GM12891 (cell line): ENCODE measurements at regions not wholly inside any gene's neighbourhood (a gene's known extent, or its start where the extent isn't known, plus 50 kb on each side); places are given as distances from the start of the nearest gene placed in this dataset.
A peak's percentile ranks its signal among the peaks of the same experiment; 100 is the strongest.

Experiments used
- DNase-seq: peaks from one replicate; pipeline ENCODE4 v3.0.0; 2011; ENCODE audit warnings: low spot score; ENCODE audit not compliant: insufficient read length
- FAIRE-seq: peaks from 2 replicates; lab custom pipeline; 2011; peaks lifted over from hg19 to GRCh38; lab: Jason Lieb, UNC
- PAX5 ChIP-seq: IDR thresholded peaks from 2 replicates; pipeline ENCODE4 v1.6.1; 2011; ENCODE audit warnings: low read length, moderate library complexity, mild to moderate bottlenecking; ENCODE audit not compliant: insufficient read depth, severe bottlenecking
- POLR2A ChIP-seq: IDR thresholded peaks from 2 replicates; pipeline ENCODE4 v1.6.1; 2011; ENCODE audit warnings: low read depth, low read length, control low read depth
- POLR2AphosphoS5 ChIP-seq: IDR thresholded peaks from 2 replicates; pipeline ENCODE4 v1.6.1; 2011; ENCODE audit warnings: low read depth, low read length, control low read depth
- POU2F2 ChIP-seq: IDR thresholded peaks from 2 replicates; pipeline ENCODE4 v1.6.1; 2011; ENCODE audit warnings: low read depth, mild to moderate bottlenecking, control low read depth, low read length, moderate library complexity
- SPI1 ChIP-seq: IDR thresholded peaks from 2 replicates; pipeline ENCODE4 v1.6.1; 2011; ENCODE audit warnings: low read depth, low read length, control low read depth
- TAF1 ChIP-seq: IDR thresholded peaks from 2 replicates; pipeline ENCODE4 v1.6.1; 2011; ENCODE audit warnings: low read depth, low read length, control low read depth

- no peak for FAIRE-seq
- TF ChIP-seq POU2F2 (no peak), POLR2AphosphoS5 (no peak), TAF1 (no peak), PAX5 (no peak), POLR2A (no peak), SPI1 (no peak)
- DNase-seq, result no peak
Observed at GRCh38 chr11:103696123-103696522, 340.3 kb upstream of the DDI1 start.

GRCh38 chr11:103699216-103699615 lies 337.2 kb upstream of the DDI1 start:
- TF ChIP-seq POU2F2, result no peak
- no peak for TF ChIP-seq PAX5
- no peak for TF ChIP-seq POLR2AphosphoS5
- no peak for TF ChIP-seq SPI1
- TF ChIP-seq TAF1, result no peak
- TF ChIP-seq POLR2A, result no peak
- no peak for FAIRE-seq
- no peak for DNase-seq

- FAIRE-seq (no peak), DNase-seq (no peak)
- TF ChIP-seq POLR2A, result no peak
- no peak for TF ChIP-seq SPI1
- no peak for TF ChIP-seq POLR2AphosphoS5
- TF ChIP-seq PAX5, result no peak
- TF ChIP-seq POU2F2, result no peak
- TF ChIP-seq TAF1, result no peak
Observed at GRCh38 chr11:103699656-103700055, 336.8 kb upstream of the DDI1 start.

GRCh38 chr11:103700622-103701021 lies 335.8 kb upstream of the DDI1 start:
- DNase-seq, result no peak
- no peak for FAIRE-seq
- TF ChIP-seq TAF1, result no peak
- no peak for TF ChIP-seq SPI1
- TF ChIP-seq POLR2AphosphoS5, result no peak
- TF ChIP-seq PAX5, result no peak
- TF ChIP-seq POU2F2, result no peak
- TF ChIP-seq POLR2A, result no peak

GRCh38 chr11:103703437-103703836 lies 333.0 kb upstream of the DDI1 start:
- TF ChIP-seq POLR2A, result no peak
- no peak for TF ChIP-seq TAF1
- TF ChIP-seq SPI1, result no peak
- TF ChIP-seq POU2F2, result no peak
- TF ChIP-seq POLR2AphosphoS5, result no peak
- TF ChIP-seq PAX5, result no peak
- DNase-seq (no peak), FAIRE-seq (no peak)

- TF ChIP-seq TAF1 (no peak), SPI1 (no peak), PAX5 (no peak)
- no peak for DNase-seq
- FAIRE-seq, result no peak
Observed at GRCh38 chr11:103703954-103704353, 332.5 kb upstream of the DDI1 start.

- FAIRE-seq (no peak), DNase-seq (no peak)
- TF ChIP-seq SPI1, result no peak
Observed at GRCh38 chr11:103705642-103706041, 330.8 kb upstream of the DDI1 start.

- DNase-seq (no peak), FAIRE-seq (no peak)
- TF ChIP-seq POLR2A (no peak), SPI1 (peak; percentile 68), POLR2AphosphoS5 (no peak), TAF1 (no peak)
Observed at GRCh38 chr11:103709371-103709770, 327.1 kb upstream of the DDI1 start.

- DNase-seq (no peak), FAIRE-seq (no peak)
Observed at GRCh38 chr11:103714246-103714645, 322.2 kb upstream of the DDI1 start.

GRCh38 chr11:103716363-103716762 lies 320.1 kb upstream of the DDI1 start:
- no peak for DNase-seq
- FAIRE-seq, result no peak
- no peak for TF ChIP-seq SPI1
- no peak for TF ChIP-seq TAF1
- no peak for TF ChIP-seq POU2F2
- TF ChIP-seq POLR2AphosphoS5, result no peak
- no peak for TF ChIP-seq POLR2A
- TF ChIP-seq PAX5, result no peak

More at GRCh38 chr11:103714246-103714645, 322.2 kb upstream of the DDI1 start:
- TF ChIP-seq SPI1 (no peak), TAF1 (no peak), PAX5 (no peak), POLR2A (no peak), POLR2AphosphoS5 (no peak), POU2F2 (no peak)

- no peak for DNase-seq
- no peak for FAIRE-seq
- TF ChIP-seq POU2F2 (no peak), TAF1 (no peak), POLR2A (no peak), POLR2AphosphoS5 (no peak), PAX5 (no peak), SPI1 (no peak)
Observed at GRCh38 chr11:103727262-103727661, 309.2 kb upstream of the DDI1 start.

GRCh38 chr11:103729617-103730016 lies 306.8 kb upstream of the DDI1 start:
- FAIRE-seq (no peak), DNase-seq (no peak)
- TF ChIP-seq PAX5, result no peak
- TF ChIP-seq POU2F2, result no peak
- TF ChIP-seq POLR2AphosphoS5, result no peak
- no peak for TF ChIP-seq TAF1
- TF ChIP-seq SPI1, result no peak
- TF ChIP-seq POLR2A, result no peak
